ENCODE measurements at regions not wholly inside any gene's neighbourhood (a gene's known extent, or its start where the extent isn't known, plus 50 kb on each side); places are given as distances from the start of the nearest gene placed in this dataset.

- H3K18ac ChIP-seq (ENCODE audit: low read depth, low read length), result no peak overlapping the region
- H3K14ac ChIP-seq (replicated peaks; ENCODE audit: low read depth, low read length), result no peak overlapping the region
- TF ChIP-seq MAFK (IDR thresholded peaks at IDR 0.05; ENCODE audit: low read depth, low read length) (no peak), RFX5 (IDR thresholded peaks at IDR 0.05; ENCODE audit: low read depth, low read length) (no peak), CTCF (conservative IDR thresholded peaks at IDR 0.05; ENCODE audit: low read depth, low read length) (no peak)
- no peak overlapping the region for H3K23ac ChIP-seq (ENCODE audit: low read depth, low read length)
- H2BK20ac ChIP-seq (ENCODE audit: low read depth, low read length), result no peak overlapping the region
- CTCF ChIA-PET, result no interaction called here
- intact Hi-C loops (cut with micrococcal nuclease) (no loop called here), dilution Hi-C loops (cut with HindIII; ENCODE audit: low sequenced_read_pairs, unreplicated experiment) (no loop called here), in situ Hi-C loops (cut with MboI; ENCODE audit: low sequenced_read_pairs) (no loop called here)
- no peak overlapping the region for H3K4me3 ChIP-seq (ENCODE audit: insufficient read depth, low read depth, low read length)
- no peak overlapping the region for H4K5ac ChIP-seq (ENCODE audit: low read depth, low read length)
- POLR2A ChIA-PET (ENCODE audit: unreplicated experiment), result no interaction called here
- DNase-seq (no peak), ATAC-seq (ENCODE audit: low read depth) (no peak)
- 0 out of 2 replicates have a peak, but pooled peaks cover 1% of the 10 kb centered on the region for H3K9me3 ChIP-seq (ENCODE audit: control insufficient read depth, insufficient read depth, low read length)
- no peaks in the 10 kb centered on the region for H3K36me3 ChIP-seq (ENCODE audit: control insufficient read depth, insufficient read depth, low read length)
- H2AK9ac ChIP-seq (replicated peaks; ENCODE audit: low read depth, low read length, poor library complexity), result no peak overlapping the region
- no peak overlapping the region for H4K8ac ChIP-seq (ENCODE audit: low read depth in 2 of 2, low read length in 2 of 2)
- H3K4me2 ChIP-seq (ENCODE audit: low read depth, low read length), result no peak overlapping the region
- H2AK5ac ChIP-seq (ENCODE audit: low read depth, low read length), result no peak overlapping the region
- H3K4ac ChIP-seq (ENCODE audit: low read depth, low read length), result no peak overlapping the region
- H3K9ac ChIP-seq (ENCODE audit: low read depth, low read length), result no peak overlapping the region
- H4K91ac ChIP-seq (ENCODE audit: insufficient read depth, low read depth, low read length), result no peak overlapping the region
- H2BK5ac ChIP-seq (ENCODE audit: low read depth, low read length, poor library complexity, severe bottlenecking), result no peak overlapping the region
- H3K27me3 ChIP-seq (ENCODE audit: control insufficient read depth, insufficient read depth, low read length), result no peaks in the 10 kb centered on the region
- BruUV-seq (replicated peaks), result no TSS peak
- WGBS, 2 experiments (ENCODE audit: extremely low coverage in 2 of 2, insufficient read length in 1 of 2), result no CpG with 5 or more reads among the region's 4 CpGs
- no peaks in the 10 kb centered on the region for H3K79me1 ChIP-seq (ENCODE audit: low read depth in 1 of 2, low read length in 2 of 2)
- no peak overlapping the region for H3K56ac ChIP-seq (ENCODE audit: extremely low read depth, insufficient read depth, low read length)
- no peaks in the 10 kb centered on the region for H4K20me1 ChIP-seq (ENCODE audit: insufficient read depth, low read length)
- H2BK15ac ChIP-seq (ENCODE audit: low read depth, low read length), result no peak overlapping the region
- no peak overlapping the region for H2BK120ac ChIP-seq (ENCODE audit: low read depth, low read length)
- H3K27ac ChIP-seq (ENCODE audit: insufficient read depth, low read length), result no peak overlapping the region
- H3K9me1 ChIP-seq (ENCODE audit: insufficient read depth, low read length), result no peaks in the 10 kb centered on the region
- H2AFZ ChIP-seq (replicated peaks; ENCODE audit: low read length, poor library complexity), result no peak overlapping the region
- no peaks in the 10 kb centered on the region for H3K4me1 ChIP-seq (ENCODE audit: control insufficient read depth, insufficient read depth, low read length)
These were observed 376.4 kb downstream of the OSTF1 start for GRCh38 chr9:75464726-75465125.
